GM23248 (cell line): ENCODE measurements at regions not wholly inside any gene's neighbourhood (a gene's known extent, or its start where the extent isn't known, plus 50 kb on each side); places are given as distances from the start of the nearest gene placed in this dataset.

Source experiments
- DNase-seq: peaks from one replicate; pipeline ENCODE4 v3.0.0-alpha.2; 2015
- H2AFZ ChIP-seq: fragments of 200-600 bp; sonication (generic); 2 replicates; pipeline ENCODE4 v1.6.1; 2016; ENCODE audit warnings: antibody characterized with exemption
- H3F3A ChIP-seq: fragments of 200-600 bp; sonication (generic); 2 replicates; pipeline ENCODE4 v1.6.1; 2016; ENCODE audit warnings: mild to moderate bottlenecking, antibody characterized with exemption, mixed run types; ENCODE audit not compliant: insufficient read depth
- H3K27ac ChIP-seq: fragments of 200-600 bp; sonication (generic); 2 replicates; pipeline ENCODE4 v1.5.1; 2016; ENCODE audit warnings: mild to moderate bottlenecking
- H3K27me3 ChIP-seq: fragments of 200-600 bp; sonication (generic); replicated peaks from 2 replicates; pipeline ENCODE4 v1.6.1; 2016; ENCODE audit warnings: mild to moderate bottlenecking; ENCODE audit not compliant: insufficient read depth
- H3K36me3 ChIP-seq: fragments of 200-600 bp; sonication (generic); 2 replicates; pipeline ENCODE4 v1.6.1; 2016; ENCODE audit warnings: low read depth, mild to moderate bottlenecking
- H3K4me1 ChIP-seq: fragments of 200-600 bp; sonication (generic); 2 replicates; pipeline ENCODE4 v1.6.1; 2016; ENCODE audit warnings: mild to moderate bottlenecking; ENCODE audit not compliant: insufficient read depth
- H3K4me2 ChIP-seq: fragments of 200-600 bp; sonication (generic); one replicate; pipeline ENCODE4 v1.6.1; 2016; ENCODE audit warnings: mild to moderate bottlenecking; ENCODE audit not compliant: unreplicated experiment
- H3K4me3 ChIP-seq: fragments of 200-600 bp; sonication (generic); 2 replicates; pipeline ENCODE4 v1.5.1; 2016; ENCODE audit warnings: mild to moderate bottlenecking
- H3K79me2 ChIP-seq: fragments of 200-600 bp; sonication (generic); 2 replicates; pipeline ENCODE4 v1.6.1; 2016; ENCODE audit warnings: mild to moderate bottlenecking; ENCODE audit not compliant: insufficient read depth
- H3K9ac ChIP-seq: fragments of 200-600 bp; sonication (generic); 2 replicates; pipeline ENCODE4 v1.6.1; 2016; ENCODE audit warnings: mild to moderate bottlenecking
- H3K9me2 ChIP-seq: fragments of 200-600 bp; sonication (generic); 2 replicates; pipeline ENCODE4 v1.6.1; 2016; ENCODE audit warnings: mixed run types, mild to moderate bottlenecking, moderate library complexity; ENCODE audit not compliant: insufficient read depth
- H3K9me3 ChIP-seq: fragments of 200-600 bp; sonication (generic); one replicate; pipeline ENCODE4 v1.6.1; 2017; ENCODE audit warnings: low read depth
- H4K20me1 ChIP-seq: fragments of 200-600 bp; sonication (generic); 2 replicates; pipeline ENCODE4 v1.6.0; 2016; ENCODE audit not compliant: insufficient read depth
- EZH2 ChIP-seq: fragments of 200-600 bp; sonication (generic); IDR thresholded peaks from 2 replicates; pipeline ENCODE4 v1.6.1; 2018; ENCODE audit warnings: antibody characterized with exemption, mild to moderate bottlenecking; ENCODE audit not compliant: insufficient read depth, poor library complexity, severe bottlenecking
- EZH2phosphoT487 ChIP-seq: fragments of 200-600 bp; sonication (generic); IDR thresholded peaks from 2 replicates; pipeline ENCODE4 v1.6.1; 2018; ENCODE audit warnings: antibody characterized with exemption, moderate library complexity, mild to moderate bottlenecking, low read depth; ENCODE audit not compliant: insufficient read depth
- WGBS, 2 experiments: methylation state at CpG; one replicate each; pipeline ENCODE4 v1.1.6; 2015 to 2017; ENCODE audit warnings: low lambda C conversion rate in 2 of 2, low coverage in 1 of 2; ENCODE audit errors: missing lambda C conversion rate in 2 of 2; 5-methylcytosine and 5-hydroxymethylcytosine counted together
- in situ Hi-C: fragments of 300-500 bp; cut with MboI; formaldehyde crosslinking; loops from 2 replicates; pipeline ENCODE4 v1.15.0; 2020

GRCh38 chr18:73544032-73544431 lies 603.6 kb downstream of the FBXO15 start:
- 96% methylated on average over 1 of the region's 1 CpG for WGBS, 2 experiments
- Histone ChIP-seq H3K79me2 (no peaks in the 10 kb centered on the region), H3K36me3 (no peaks in the 10 kb centered on the region), H3K27me3 (no peaks in the 10 kb centered on the region), H3K4me1 (no peaks in the 10 kb centered on the region), H3K4me3 (no peak overlapping the region), H2AFZ (no peak overlapping the region), H3K27ac (no peak overlapping the region), H4K20me1 (no peaks in the 10 kb centered on the region), H3K9ac (no peak overlapping the region), H3K4me2 (no peak overlapping the region), H3F3A (no peaks in the 10 kb centered on the region), H3K9me2 (no peaks in the 10 kb centered on the region), H3K9me3 (no peaks in the 10 kb centered on the region)
- in situ Hi-C loops: no loop called here
- TF ChIP-seq EZH2phosphoT487: no peak
- no peak for TF ChIP-seq EZH2
- DNase-seq: no peak

DNA sequence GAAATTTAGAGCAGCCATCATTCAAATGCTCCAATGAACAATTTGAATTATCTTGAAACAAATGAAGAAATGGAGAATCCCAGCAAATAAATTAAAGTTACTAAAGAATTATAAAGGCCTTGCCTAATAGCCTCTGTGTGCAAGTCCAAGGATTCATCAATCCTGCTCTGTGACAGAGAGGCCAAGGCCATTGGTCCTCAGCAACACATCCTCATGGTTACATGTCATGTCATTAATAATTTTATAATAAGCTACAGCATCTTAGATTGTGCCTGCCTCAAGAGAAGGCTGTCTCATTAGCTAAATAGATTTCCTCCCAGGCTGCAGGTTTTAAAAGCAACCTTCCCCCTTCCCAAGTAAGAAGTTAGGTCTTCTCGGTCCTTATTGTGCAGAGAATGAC lies 611.6 kb downstream of the FBXO15 start:
- Histone ChIP-seq H3K4me3 (no peak overlapping the region), H3K4me2 (no peak overlapping the region), H3K9me2 (no peaks in the 10 kb centered on the region), H3K4me1 (no peaks in the 10 kb centered on the region), H3K9me3 (no peaks in the 10 kb centered on the region), H3K79me2 (no peaks in the 10 kb centered on the region), H3F3A (no peaks in the 10 kb centered on the region), H3K27me3 (no peaks in the 10 kb centered on the region), H3K27ac (no peak overlapping the region), H4K20me1 (no peaks in the 10 kb centered on the region), H3K9ac (no peak overlapping the region), H2AFZ (no peak overlapping the region), H3K36me3 (no peaks in the 10 kb centered on the region)
- in situ Hi-C loops: no loop called here
- no peak for DNase-seq
- TF ChIP-seq EZH2 (no peak), EZH2phosphoT487 (no peak)
- WGBS, 2 experiments: 90 to 91% methylated on average over 1 of the region's 1 CpG

DNA sequence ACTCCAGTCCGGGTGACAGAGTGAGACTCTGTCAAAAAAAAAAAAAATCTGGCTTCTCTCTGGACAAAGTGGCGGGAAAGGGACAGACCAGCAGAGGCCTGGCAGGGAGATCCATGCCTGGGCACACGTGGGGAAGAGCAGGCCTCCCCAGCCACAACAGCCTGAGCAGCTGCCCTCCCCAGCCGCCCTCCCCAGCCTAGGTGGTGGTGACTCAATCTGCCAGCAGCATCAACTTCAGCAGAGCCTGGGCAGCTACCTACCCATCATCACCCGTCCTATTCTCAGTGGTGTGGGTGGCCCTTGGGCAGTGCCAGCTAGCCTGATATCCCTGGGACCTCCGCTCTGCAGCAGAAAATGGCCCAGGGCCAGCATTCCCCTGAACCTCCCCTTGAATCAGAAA lies 612.4 kb downstream of the FBXO15 start:
- Histone ChIP-seq H3F3A (no peaks in the 10 kb centered on the region), H2AFZ (no peak overlapping the region), H3K27ac (no peak overlapping the region), H3K79me2 (no peaks in the 10 kb centered on the region), H3K9me3 (no peaks in the 10 kb centered on the region), H3K36me3 (no peaks in the 10 kb centered on the region), H4K20me1 (no peaks in the 10 kb centered on the region), H3K27me3 (no peaks in the 10 kb centered on the region), H3K4me2 (no peak overlapping the region), H3K4me1 (no peaks in the 10 kb centered on the region), H3K9me2 (no peaks in the 10 kb centered on the region), H3K9ac (no peak overlapping the region), H3K4me3 (no peak overlapping the region)
- in situ Hi-C loops: no loop called here
- 46 to 64% methylated on average over 5 to 6 of the region's 6 CpGs for WGBS, 2 experiments
- DNase-seq: no peak
- no peak for TF ChIP-seq EZH2
- TF ChIP-seq EZH2phosphoT487: no peak

DNA sequence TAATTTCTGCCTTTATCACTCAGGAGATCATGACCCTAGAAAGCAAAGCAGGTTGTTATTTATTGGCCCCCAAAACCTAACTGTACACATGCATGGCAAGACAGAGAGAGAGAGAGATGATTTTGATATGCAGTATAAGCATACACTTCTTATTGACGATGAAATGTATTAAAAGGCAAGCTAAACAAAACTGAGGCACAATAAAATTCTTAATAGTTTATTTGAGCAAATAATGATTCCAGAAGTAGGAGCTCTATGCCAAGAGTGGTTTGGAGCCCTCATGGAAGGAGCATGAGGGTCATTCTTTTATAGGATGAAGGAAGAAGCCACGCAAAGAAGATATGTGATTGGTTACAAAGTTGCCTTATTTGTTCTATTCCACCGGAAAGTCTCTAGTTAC lies 616.0 kb downstream of the FBXO15 start:
- Histone ChIP-seq H3K4me3 (no peak overlapping the region), H3F3A (no peaks in the 10 kb centered on the region), H3K9ac (no peak overlapping the region), H3K79me2 (no peaks in the 10 kb centered on the region), H3K4me2 (no peak overlapping the region), H2AFZ (no peak overlapping the region), H3K27ac (no peak overlapping the region), H3K9me2 (no peaks in the 10 kb centered on the region), H3K27me3 (no peaks in the 10 kb centered on the region), H3K36me3 (no peaks in the 10 kb centered on the region), H4K20me1 (no peaks in the 10 kb centered on the region), H3K9me3 (no peaks in the 10 kb centered on the region), H3K4me1 (no peaks in the 10 kb centered on the region)
- DNase-seq: no peak
- in situ Hi-C loops: no loop called here
- no peak for TF ChIP-seq EZH2phosphoT487
- TF ChIP-seq EZH2: no peak
- 84% methylated on average over 3 of the region's 3 CpGs for WGBS, 2 experiments

DNA sequence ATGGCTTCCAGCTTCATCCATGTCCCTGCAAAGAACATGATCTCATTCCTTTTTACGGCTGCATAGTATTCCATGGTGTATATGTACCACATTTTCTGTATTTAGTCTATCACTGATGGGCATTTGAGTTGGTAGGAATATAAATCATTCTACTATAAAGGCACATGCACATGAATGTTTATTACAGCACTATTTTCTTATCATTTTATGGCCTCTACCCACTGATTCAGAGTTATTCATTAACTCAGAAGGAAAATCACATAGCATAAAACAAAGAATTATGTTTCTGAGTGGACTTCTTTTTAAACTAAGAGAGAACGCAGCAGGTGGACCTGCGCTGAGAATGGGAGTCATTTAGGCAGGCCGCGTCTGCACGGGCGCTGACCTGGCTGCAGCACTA lies 619.6 kb downstream of the FBXO15 start:
- TF ChIP-seq EZH2: no peak
- no peak for TF ChIP-seq EZH2phosphoT487
- Histone ChIP-seq H3K27me3 (no peaks in the 10 kb centered on the region), H4K20me1 (no peaks in the 10 kb centered on the region), H3K4me2 (no peak overlapping the region), H2AFZ (no peak overlapping the region), H3K9me3 (no peaks in the 10 kb centered on the region), H3K4me3 (no peak overlapping the region), H3K9me2 (no peaks in the 10 kb centered on the region), H3F3A (no peaks in the 10 kb centered on the region), H3K36me3 (no peaks in the 10 kb centered on the region), H3K79me2 (no peaks in the 10 kb centered on the region), H3K27ac (no peak overlapping the region), H3K9ac (no peak overlapping the region), H3K4me1 (no peaks in the 10 kb centered on the region)
- WGBS, 2 experiments: 69 to 75% methylated on average over 7 of the region's 7 CpGs
- in situ Hi-C loops: no loop called here
- DNase-seq: no peak
